H9 (cell line): ENCODE measurements at regions not wholly inside any gene's neighbourhood (a gene's known extent, or its start where the extent isn't known, plus 50 kb on each side); places are given as distances from the start of the nearest gene placed in this dataset.

Source experiments
- DNase-seq: peaks from one replicate; pipeline ENCODE4 v3.0.0-alpha.2; 2017
- H2AFZ ChIP-seq: one replicate; pipeline ENCODE4 v1.6.1; 2013; ENCODE audit warnings: mild to moderate bottlenecking, low read length, control low read depth, moderate library complexity
- H2AK5ac ChIP-seq: 2 replicates; pipeline ENCODE4 v1.6.1; 2013; ENCODE audit warnings: low read length, control low read depth, mixed read lengths; ENCODE audit not compliant: insufficient read length
- H2BK120ac ChIP-seq: one replicate; pipeline ENCODE4 v1.6.1; 2013; ENCODE audit warnings: low read depth, mild to moderate bottlenecking, low read length, control low read depth, inconsistent platforms; ENCODE audit not compliant: poor library complexity, severe bottlenecking
- H2BK12ac ChIP-seq: 2 replicates; pipeline ENCODE4 v1.6.1; 2013; ENCODE audit warnings: low read length, control low read depth, mixed read lengths, low read depth; ENCODE audit not compliant: insufficient read length
- H2BK15ac ChIP-seq: 2 replicates; pipeline ENCODE4 v1.6.1; 2013; ENCODE audit warnings: low read depth, low read length, control low read depth
- H2BK20ac ChIP-seq: one replicate; pipeline ENCODE4 v1.6.1; 2013; ENCODE audit warnings: low read depth, mild to moderate bottlenecking, low read length, control low read depth, inconsistent platforms; ENCODE audit not compliant: poor library complexity, severe bottlenecking
- H2BK5ac ChIP-seq: 2 replicates; pipeline ENCODE4 v1.6.1; 2013; ENCODE audit warnings: low read length, control low read depth, mixed read lengths; ENCODE audit not compliant: insufficient read length
- H3K14ac ChIP-seq: 2 replicates; pipeline ENCODE4 v1.6.1; 2013; ENCODE audit warnings: low read length, control low read depth; ENCODE audit not compliant: insufficient read depth
- H3K18ac ChIP-seq: 2 replicates; pipeline ENCODE4 v1.6.1; 2013; ENCODE audit warnings: low read depth, mild to moderate bottlenecking, mixed read lengths, low read length, control low read depth; ENCODE audit not compliant: insufficient read length
- H3K23ac ChIP-seq: 2 replicates; pipeline ENCODE4 v1.6.1; 2013; ENCODE audit warnings: low read length, control low read depth, mixed read lengths, low read depth; ENCODE audit not compliant: insufficient read length
- H3K23me2 ChIP-seq: 2 replicates; pipeline ENCODE4 v1.6.1; 2013; ENCODE audit warnings: low read depth, mild to moderate bottlenecking, mixed read lengths, low read length, control low read depth; ENCODE audit not compliant: insufficient read length, poor library complexity, severe bottlenecking
- H3K27ac ChIP-seq: 2 replicates; pipeline ENCODE4 v1.5.1; 2013; ENCODE audit warnings: low read length, control low read depth, mixed read lengths, low read depth; ENCODE audit not compliant: insufficient read length
- H3K27me3 ChIP-seq: 2 replicates; pipeline ENCODE4 v1.6.1; 2013; ENCODE audit warnings: low read length, control low read depth, inconsistent platforms; ENCODE audit not compliant: insufficient read depth
- H3K4ac ChIP-seq: 2 replicates; pipeline ENCODE4 v1.6.1; 2013; ENCODE audit warnings: low read depth, mild to moderate bottlenecking, control low read depth, inconsistent platforms, low read length, moderate library complexity
- H3K4me1 ChIP-seq: 2 replicates; pipeline ENCODE4 v1.6.1; 2013; ENCODE audit warnings: low read length, control low read depth, inconsistent platforms; ENCODE audit not compliant: insufficient read depth
- H3K4me2 ChIP-seq: 2 replicates; pipeline ENCODE4 v1.6.1; 2013; ENCODE audit warnings: low read length, control low read depth, mixed read lengths; ENCODE audit not compliant: insufficient read length, insufficient read depth
- H3K56ac ChIP-seq: 2 replicates; pipeline ENCODE4 v1.6.1; 2013; ENCODE audit warnings: low read depth, mild to moderate bottlenecking, mixed read lengths, low read length, control low read depth; ENCODE audit not compliant: insufficient read length
- H3K79me1 ChIP-seq: 2 replicates; pipeline ENCODE4 v1.6.1; 2013; ENCODE audit warnings: low read depth, mild to moderate bottlenecking, moderate library complexity, low read length, control low read depth, inconsistent platforms; ENCODE audit not compliant: insufficient read depth, poor library complexity, severe bottlenecking
- H3K79me2 ChIP-seq: 2 replicates; pipeline ENCODE4 v1.6.1; 2013; ENCODE audit warnings: low read length, control low read depth, inconsistent platforms; ENCODE audit not compliant: insufficient read depth
- H3K9ac ChIP-seq: 2 replicates; pipeline ENCODE4 v1.6.1; 2013; ENCODE audit warnings: low read length, control low read depth, mixed read lengths; ENCODE audit not compliant: insufficient read length; ENCODE audit errors: extremely low read depth
- H3K9me3 ChIP-seq: one replicate; pipeline ENCODE4 v1.6.1; 2013; ENCODE audit warnings: low read depth, low read length, inconsistent platforms; ENCODE audit not compliant: control insufficient read depth
- H3T11ph ChIP-seq: one replicate; pipeline ENCODE4 v1.6.1; 2013; ENCODE audit warnings: mild to moderate bottlenecking, low read length, control low read depth, inconsistent platforms
- H4K20me1 ChIP-seq: one replicate; pipeline ENCODE4 v1.6.1; 2013; ENCODE audit not compliant: control insufficient read depth, insufficient read length, insufficient read depth
- H4K5ac ChIP-seq: 2 replicates; pipeline ENCODE4 v1.6.1; 2013; ENCODE audit warnings: low read depth, mild to moderate bottlenecking, mixed read lengths, low read length, control low read depth; ENCODE audit not compliant: insufficient read length
- H4K8ac ChIP-seq: replicated peaks from 2 replicates; pipeline ENCODE4 v1.6.1; 2013; ENCODE audit warnings: low read length, control low read depth, mixed read lengths, low read depth; ENCODE audit not compliant: insufficient read length
- H4K91ac ChIP-seq: 2 replicates; pipeline ENCODE4 v1.6.1; 2013; ENCODE audit warnings: low read depth, mild to moderate bottlenecking, moderate library complexity, mixed read lengths, low read length, control low read depth; ENCODE audit not compliant: insufficient read length
- H3K27ac Mint-ChIP-seq, 3 experiments: 2 replicates in 2 of 3; 3 replicates in 1 of 3; pipeline ENCODE4 v1.8.0; 2020 to 2021; ENCODE audit warnings: mixed read lengths in 3 of 3, mild to moderate bottlenecking in 1 of 3, moderate library complexity in 1 of 3
- H3K27me3 Mint-ChIP-seq: 2 replicates; pipeline ENCODE4 v1.8.0; 2021; ENCODE audit warnings: low read depth, mild to moderate bottlenecking, moderate library complexity, mixed read lengths
- H3K36me3 Mint-ChIP-seq, 3 experiments: 2 replicates in 2 of 3; 3 replicates in 1 of 3; pipeline ENCODE4 v1.8.0; 2020 to 2021; ENCODE audit warnings: low read depth in 3 of 3, mixed read lengths in 3 of 3; ENCODE audit not compliant: insufficient read depth in 1 of 3
- H3K4me1 Mint-ChIP-seq, 2 experiments: 2 replicates each; pipeline ENCODE4 v1.8.0; 2020; ENCODE audit warnings: mixed read lengths in 2 of 2
- H3K4me3 Mint-ChIP-seq, 2 experiments: 2 replicates in 1 of 2; 3 replicates in 1 of 2; pipeline ENCODE4 v1.8.0; 2020 to 2021; ENCODE audit warnings: mild to moderate bottlenecking in 2 of 2, mixed read lengths in 2 of 2, moderate library complexity in 1 of 2
- H3K9me3 Mint-ChIP-seq, 2 experiments: 2 replicates in 1 of 2; 3 replicates in 1 of 2; pipeline ENCODE4 v1.8.0; 2020; ENCODE audit warnings: mild to moderate bottlenecking in 2 of 2, mixed read lengths in 2 of 2, moderate library complexity in 1 of 2
- CTCF ChIP-seq: fragments of 200-600 bp; sonication (generic); conservative IDR thresholded peaks from 3 replicates; pipeline ENCODE4 v1.8.0; 2021; ENCODE audit warnings: antibody characterized with exemption, mild to moderate bottlenecking
- whole genome bisulfite sequencing: extraction: QIAGEN DNeasy Blood & Tissue Kit; methylation state at CpG from one replicate; pipeline ENCODE4 v1.1.7; 2013; ENCODE audit warnings: missing lambda C conversion rate, low lambda C conversion rate, mixed read lengths; ENCODE audit not compliant: insufficient read length; ENCODE audit errors: extremely low coverage; 5-methylcytosine and 5-hydroxymethylcytosine counted together

GRCh38 chr2:34492561-34493455 is 893.7 kb upstream of the FAM98A start:
- Histone ChIP-seq H3K79me1 (no peaks in the 10 kb centered on the region), H3K23me2 (no peaks in the 10 kb centered on the region), H4K8ac (no peak overlapping the region), H3K23ac (no peak overlapping the region), H3K27me3 (no peaks in the 10 kb centered on the region), H4K20me1 (no peaks in the 10 kb centered on the region), H4K91ac (no peak overlapping the region), H3K56ac (no peak overlapping the region), H3K4me2 (no peak overlapping the region), H3K9me3 (no peaks in the 10 kb centered on the region), H3K18ac (no peak overlapping the region), H2BK12ac (no peak overlapping the region), H2BK15ac (no peak overlapping the region), H3K14ac (no peak overlapping the region), H2AK5ac (no peak overlapping the region), H2BK120ac (no peak overlapping the region), H4K5ac (no peak overlapping the region), H2BK5ac (no peak overlapping the region), H2BK20ac (no peak overlapping the region), H3K4ac (no peak overlapping the region), H2AFZ (no peak overlapping the region), H3K79me2 (no peaks in the 10 kb centered on the region), H3T11ph (no peak overlapping the region), H3K4me1 (no peaks in the 10 kb centered on the region), H3K27ac (no peak overlapping the region), H3K9ac (no peak overlapping the region)
- DNase-seq = no peak
- H3K27ac Mint-ChIP-seq = no peak overlapping the region
- no peaks in the 10 kb centered on the region for H3K27me3 Mint-ChIP-seq
- no peak overlapping the region for H3K4me3 Mint-ChIP-seq
- no peak for TF ChIP-seq CTCF
- H3K9me3 Mint-ChIP-seq = peaks cover 0 to 2% of the 10 kb centered on the region in 2 experiments; a peak in 1 of 5 replicates
- WGBS = no CpG with 5 or more reads among the region's 3 CpGs
- H3K4me1 Mint-ChIP-seq = peaks cover 4 to 10% of the 10 kb centered on the region in 2 experiments; a peak in 3 of 4 replicates
- H3K36me3 Mint-ChIP-seq = no peaks in the 10 kb centered on the region; a peak in 1 of 7 replicates
